ENCODE measurements at regions not wholly inside any gene's neighbourhood (a gene's known extent, or its start where the extent isn't known, plus 50 kb on each side); places are given as distances from the start of the nearest gene placed in this dataset.

DNA sequence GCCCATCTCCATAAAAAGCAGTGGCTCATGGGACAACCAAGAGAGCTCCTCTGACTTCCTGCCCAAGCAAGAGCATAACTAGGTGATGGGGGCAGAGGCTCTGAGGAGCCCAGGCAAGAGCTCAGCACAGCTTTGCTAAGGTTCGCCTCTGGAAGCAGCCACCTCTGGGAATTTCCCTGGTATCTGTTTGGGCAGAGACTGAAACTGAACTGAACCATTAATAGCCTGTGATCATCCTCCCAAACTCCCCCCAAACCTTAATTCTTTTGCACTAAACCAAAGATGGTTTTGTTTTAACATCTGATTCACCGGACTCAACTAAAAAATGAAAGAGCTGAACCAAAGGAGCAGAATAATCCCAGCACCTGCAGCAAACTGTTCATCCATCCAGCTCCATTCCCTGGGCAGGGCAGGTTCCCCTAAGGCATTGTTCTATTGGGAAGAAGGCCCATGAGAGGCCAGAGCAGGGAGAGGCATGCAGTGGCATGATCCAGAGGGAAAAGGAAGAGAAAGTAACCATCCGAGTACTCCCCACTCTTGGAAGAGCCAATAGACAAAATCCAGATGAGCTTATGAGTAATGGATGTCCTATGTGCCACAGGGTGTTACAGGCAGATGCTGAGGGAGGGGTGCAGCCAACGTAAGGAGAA lies 77.8 kb upstream of the KAZN start:
- Histone ChIP-seq H3K4me3 (replicated peaks; ENCODE audit: insufficient read depth, low read length) (no peak overlapping the region), H3K27me3 (ENCODE audit: insufficient read depth, poor library complexity, severe bottlenecking) (no peaks in the 10 kb centered on the region), H3K27ac (replicated peaks) (no peak overlapping the region)
- TF ChIP-seq, protein P1, sequence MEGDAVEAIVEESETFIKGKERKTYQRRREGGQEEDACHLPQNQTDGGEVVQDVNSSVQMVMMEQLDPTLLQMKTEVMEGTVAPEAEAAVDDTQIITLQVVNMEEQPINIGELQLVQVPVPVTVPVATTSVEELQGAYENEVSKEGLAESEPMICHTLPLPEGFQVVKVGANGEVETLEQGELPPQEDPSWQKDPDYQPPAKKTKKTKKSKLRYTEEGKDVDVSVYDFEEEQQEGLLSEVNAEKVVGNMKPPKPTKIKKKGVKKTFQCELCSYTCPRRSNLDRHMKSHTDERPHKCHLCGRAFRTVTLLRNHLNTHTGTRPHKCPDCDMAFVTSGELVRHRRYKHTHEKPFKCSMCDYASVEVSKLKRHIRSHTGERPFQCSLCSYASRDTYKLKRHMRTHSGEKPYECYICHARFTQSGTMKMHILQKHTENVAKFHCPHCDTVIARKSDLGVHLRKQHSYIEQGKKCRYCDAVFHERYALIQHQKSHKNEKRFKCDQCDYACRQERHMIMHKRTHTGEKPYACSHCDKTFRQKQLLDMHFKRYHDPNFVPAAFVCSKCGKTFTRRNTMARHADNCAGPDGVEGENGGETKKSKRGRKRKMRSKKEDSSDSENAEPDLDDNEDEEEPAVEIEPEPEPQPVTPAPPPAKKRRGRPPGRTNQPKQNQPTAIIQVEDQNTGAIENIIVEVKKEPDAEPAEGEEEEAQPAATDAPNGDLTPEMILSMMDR (IDR thresholded peaks at IDR 0.05; ENCODE audit: insufficient read depth, low read length): no peak
- TF ChIP-seq GABPA (IDR thresholded peaks at IDR 0.05; ENCODE audit: low read depth) (no peak), SPI1 (IDR thresholded peaks at IDR 0.05; ENCODE audit: borderline replicate concordance, low read depth) (no peak), POLR2AphosphoS5 (IDR thresholded peaks at IDR 0.05; ENCODE audit: low read depth) (no peak), REST (IDR thresholded peaks at IDR 0.05; ENCODE audit: insufficient replicate concordance, low read depth) (no peak)
- no peak for DNase-seq (ENCODE audit: low read depth in 1 of 2, low spot score in 1 of 2)

DNA sequence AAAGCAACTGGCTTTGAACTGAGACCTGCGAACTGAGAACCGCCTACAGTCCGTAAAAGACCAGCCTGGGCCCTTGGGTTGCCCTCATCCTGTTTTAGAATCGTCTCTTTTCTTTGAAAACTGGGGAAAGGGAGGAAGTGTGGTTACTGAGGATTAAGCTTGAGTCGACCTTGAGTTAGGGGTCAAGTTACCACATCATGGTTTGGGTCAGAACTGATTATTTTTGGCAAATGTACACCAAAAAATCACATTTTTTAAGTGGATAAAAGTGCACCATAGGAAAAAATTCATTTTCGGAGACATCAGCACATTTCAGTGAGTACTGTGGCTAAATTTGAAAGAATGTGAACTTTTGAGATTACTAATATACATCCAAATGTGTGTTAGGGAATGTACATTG lies 76.9 kb upstream of the KAZN start:
- Histone ChIP-seq H3K27ac (replicated peaks) (no peak overlapping the region), H3K27me3 (ENCODE audit: insufficient read depth, poor library complexity, severe bottlenecking) (no peaks in the 10 kb centered on the region), H3K4me3 (replicated peaks; ENCODE audit: insufficient read depth, low read length) (no peak overlapping the region)
- DNase-seq (ENCODE audit: low read depth in 1 of 2, low spot score in 1 of 2): no peak
- TF ChIP-seq, protein P1 (IDR thresholded peaks at IDR 0.05; ENCODE audit: insufficient read depth, low read length): no peak
- TF ChIP-seq REST (IDR thresholded peaks at IDR 0.05; ENCODE audit: insufficient replicate concordance, low read depth) (no peak), SPI1 (IDR thresholded peaks at IDR 0.05; ENCODE audit: borderline replicate concordance, low read depth) (no peak), GABPA (IDR thresholded peaks at IDR 0.05; ENCODE audit: low read depth) (no peak), POLR2AphosphoS5 (IDR thresholded peaks at IDR 0.05; ENCODE audit: low read depth) (no peak)

GRCh38 chr1:14522077-14522925 lies 76.2 kb upstream of the KAZN start:
- DNase-seq (ENCODE audit: low read depth in 1 of 2, low spot score in 1 of 2): no peak
- TF ChIP-seq REST (IDR thresholded peaks at IDR 0.05; ENCODE audit: insufficient replicate concordance, low read depth) (no peak), GABPA (IDR thresholded peaks at IDR 0.05; ENCODE audit: low read depth) (no peak), POLR2AphosphoS5 (IDR thresholded peaks at IDR 0.05; ENCODE audit: low read depth) (no peak), SPI1 (IDR thresholded peaks at IDR 0.05; ENCODE audit: borderline replicate concordance, low read depth) (no peak)
- TF ChIP-seq, protein P1 (IDR thresholded peaks at IDR 0.05; ENCODE audit: insufficient read depth, low read length): no peak
- no peaks in the 10 kb centered on the region for H3K27me3 ChIP-seq (ENCODE audit: insufficient read depth, poor library complexity, severe bottlenecking)
- no peak overlapping the region for H3K4me3 ChIP-seq (replicated peaks; ENCODE audit: insufficient read depth, low read length)
- H3K27ac ChIP-seq (replicated peaks): no peak overlapping the region
